ENCODE measurements at regions not wholly inside any gene's neighbourhood (a gene's known extent, or its start where the extent isn't known, plus 50 kb on each side); places are given as distances from the start of the nearest gene placed in this dataset.

DNA sequence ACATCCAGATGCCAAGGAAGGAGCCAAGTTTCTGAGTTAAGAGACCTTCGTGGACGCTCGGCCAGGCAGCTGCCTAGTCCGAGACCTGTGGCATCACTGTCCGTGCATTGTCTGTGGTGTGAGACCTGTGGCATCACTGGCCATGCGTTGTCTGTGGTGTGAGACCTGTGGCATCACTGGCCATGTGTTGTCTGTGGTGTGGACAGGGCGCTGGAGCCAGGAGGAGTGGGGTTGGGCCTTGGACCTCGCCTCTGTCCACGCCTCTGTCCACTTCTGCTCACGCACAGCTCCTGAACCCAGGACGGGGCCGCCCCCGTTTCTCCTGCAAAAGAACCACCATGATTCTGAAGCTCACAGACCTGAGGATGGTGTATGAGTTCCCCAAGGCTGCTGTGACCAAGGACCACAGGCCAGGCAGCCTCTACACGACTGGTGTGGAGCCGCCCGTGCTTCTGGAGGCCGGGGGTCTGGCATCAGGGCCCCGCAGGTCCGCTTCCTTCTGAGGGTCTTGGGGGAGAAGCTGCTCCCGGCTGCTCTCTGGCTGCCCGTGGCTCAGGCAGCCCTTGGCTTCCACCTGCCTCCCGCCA, 1218.3 kb downstream of the BRD1 start:
- ChIA-PET POLR2A (no interaction called here), CTCF (no interaction called here)
- intact Hi-C loops (cut with micrococcal nuclease): no loop called here
- H3K27ac Mint-ChIP-seq: no peak overlapping the region
- no peak overlapping the region for H3K4me3 Mint-ChIP-seq
- Histone ChIP-seq H3K4me1 (ENCODE audit: control insufficient read depth in 2 of 2, insufficient read depth in 2 of 2, low read length in 2 of 2) (no peaks in the 10 kb centered on the region), H3K4me3 (ENCODE audit: control extremely low read depth in 1 of 5, extremely low read depth in 1 of 5, insufficient read depth in 1 of 5, low read depth in 2 of 5, low read length in 4 of 5) (no peak overlapping the region), H3K27ac (ENCODE audit: low read length in 2 of 2) (no peak overlapping the region), H2AFZ (ENCODE audit: insufficient read depth, low read depth, low read length, poor library complexity, severe bottlenecking) (no peak overlapping the region), H3K9ac (ENCODE audit: low read length) (no peak overlapping the region), H3K27me3 (replicated peaks in 1 of 4; ENCODE audit: control extremely low read depth in 1 of 4, control insufficient read depth in 3 of 4, insufficient read depth in 4 of 4, low read length in 3 of 4) (no peaks in the 10 kb centered on the region), H3K79me2 (ENCODE audit: control insufficient read depth, insufficient read depth, low read length) (no peaks in the 10 kb centered on the region), H3K36me3 (replicated peaks in 1 of 2; ENCODE audit: control extremely low read depth in 1 of 2, control insufficient read depth in 1 of 2, extremely low read depth in 1 of 2, insufficient read depth in 2 of 2, low read length in 1 of 2) (no peaks in the 10 kb centered on the region), H3K9me3 (ENCODE audit: control extremely low read depth in 1 of 3, control insufficient read depth in 2 of 3, insufficient read depth in 1 of 3, low read length in 2 of 3) (peaks cover 0 to 39% (median 0%) of the 10 kb centered on the region in 3 donors), H3K4me2 (replicated peaks; ENCODE audit: low read depth, low read length, poor library complexity, severe bottlenecking) (no peak overlapping the region), H4K20me1 (ENCODE audit: control insufficient read depth, insufficient read depth, low read length, poor library complexity, severe bottlenecking) (no peaks in the 10 kb centered on the region)
- no peak for TF ChIP-seq EZH2 (IDR thresholded peaks at IDR 0.05; ENCODE audit: borderline replicate concordance, insufficient read depth, low read depth, low read length, poor library complexity, severe bottlenecking)
- TF ChIP-seq, protein P1, sequence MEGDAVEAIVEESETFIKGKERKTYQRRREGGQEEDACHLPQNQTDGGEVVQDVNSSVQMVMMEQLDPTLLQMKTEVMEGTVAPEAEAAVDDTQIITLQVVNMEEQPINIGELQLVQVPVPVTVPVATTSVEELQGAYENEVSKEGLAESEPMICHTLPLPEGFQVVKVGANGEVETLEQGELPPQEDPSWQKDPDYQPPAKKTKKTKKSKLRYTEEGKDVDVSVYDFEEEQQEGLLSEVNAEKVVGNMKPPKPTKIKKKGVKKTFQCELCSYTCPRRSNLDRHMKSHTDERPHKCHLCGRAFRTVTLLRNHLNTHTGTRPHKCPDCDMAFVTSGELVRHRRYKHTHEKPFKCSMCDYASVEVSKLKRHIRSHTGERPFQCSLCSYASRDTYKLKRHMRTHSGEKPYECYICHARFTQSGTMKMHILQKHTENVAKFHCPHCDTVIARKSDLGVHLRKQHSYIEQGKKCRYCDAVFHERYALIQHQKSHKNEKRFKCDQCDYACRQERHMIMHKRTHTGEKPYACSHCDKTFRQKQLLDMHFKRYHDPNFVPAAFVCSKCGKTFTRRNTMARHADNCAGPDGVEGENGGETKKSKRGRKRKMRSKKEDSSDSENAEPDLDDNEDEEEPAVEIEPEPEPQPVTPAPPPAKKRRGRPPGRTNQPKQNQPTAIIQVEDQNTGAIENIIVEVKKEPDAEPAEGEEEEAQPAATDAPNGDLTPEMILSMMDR (IDR thresholded peaks at IDR 0.05): no peak
- DNase-seq: no peak
- 91% methylated on average over 19 of the region's 22 CpGs for WGBS (ENCODE audit: insufficient coverage)
- ATAC-seq (ENCODE audit: low read depth): no peak
- peaks cover 6% of the 10 kb centered on the region for H3K9me3 Mint-ChIP-seq (ENCODE audit: insufficient read depth)
- H3K4me1 Mint-ChIP-seq: no peaks in the 10 kb centered on the region
- no peaks in the 10 kb centered on the region for H3K27me3 Mint-ChIP-seq

- intact Hi-C loops (cut with micrococcal nuclease): no loop called here
- Mint-ChIP-seq H3K27me3 (no peaks in the 10 kb centered on the region), H3K4me1 (no peaks in the 10 kb centered on the region), H3K9me3 (ENCODE audit: insufficient read depth) (peaks cover 6% of the 10 kb centered on the region), H3K4me3 (no peak overlapping the region), H3K27ac (no peak overlapping the region)
- DNase-seq (no peak), ATAC-seq (ENCODE audit: low read depth) (no peak)
- no peaks in the 10 kb centered on the region for H3K79me2 ChIP-seq (ENCODE audit: control insufficient read depth, insufficient read depth, low read length)
- no peak overlapping the region for H3K27ac ChIP-seq (ENCODE audit: low read length in 2 of 2)
- no peaks in the 10 kb centered on the region for H3K36me3 ChIP-seq (replicated peaks in 1 of 2; ENCODE audit: control extremely low read depth in 1 of 2, control insufficient read depth in 1 of 2, extremely low read depth in 1 of 2, insufficient read depth in 2 of 2, low read length in 1 of 2)
- no peak overlapping the region for H3K9ac ChIP-seq (ENCODE audit: low read length)
- H3K9me3 ChIP-seq (ENCODE audit: control extremely low read depth in 1 of 3, control insufficient read depth in 2 of 3, insufficient read depth in 1 of 3, low read length in 2 of 3): peaks cover 0 to 44% (median 0%) of the 10 kb centered on the region in 3 donors
- WGBS (ENCODE audit: insufficient coverage): 60% methylated on average over 10 of the region's 23 CpGs
- H3K27me3 ChIP-seq (replicated peaks in 1 of 4; ENCODE audit: control extremely low read depth in 1 of 4, control insufficient read depth in 3 of 4, insufficient read depth in 4 of 4, low read length in 3 of 4): no peaks in the 10 kb centered on the region
- CTCF ChIA-PET: no interaction called here
- no peak overlapping the region for H3K4me3 ChIP-seq (ENCODE audit: control extremely low read depth in 1 of 5, extremely low read depth in 1 of 5, insufficient read depth in 1 of 5, low read depth in 2 of 5, low read length in 4 of 5)
- H3K4me1 ChIP-seq (ENCODE audit: control insufficient read depth in 2 of 2, insufficient read depth in 2 of 2, low read length in 2 of 2): no peaks in the 10 kb centered on the region
- H4K20me1 ChIP-seq (ENCODE audit: control insufficient read depth, insufficient read depth, low read length, poor library complexity, severe bottlenecking): no peaks in the 10 kb centered on the region
- no peak overlapping the region for H3K4me2 ChIP-seq (replicated peaks; ENCODE audit: low read depth, low read length, poor library complexity, severe bottlenecking)
- H2AFZ ChIP-seq (ENCODE audit: insufficient read depth, low read depth, low read length, poor library complexity, severe bottlenecking): no peak overlapping the region
- POLR2A ChIA-PET: no interaction called here
- TF ChIP-seq, protein P1 (IDR thresholded peaks at IDR 0.05): no peak
- TF ChIP-seq EZH2 (IDR thresholded peaks at IDR 0.05; ENCODE audit: borderline replicate concordance, insufficient read depth, low read depth, low read length, poor library complexity, severe bottlenecking): no peak
Observed at GRCh38 chr22:48607901-48608662, 1219.6 kb downstream of the BRD1 start.
